ENCODE measurements at regions not wholly inside any gene's neighbourhood (a gene's known extent, or its start where the extent isn't known, plus 50 kb on each side); places are given as distances from the start of the nearest gene placed in this dataset.
"Not testable (repeated sequence)": the region's sequence is repeated elsewhere in the genome, so short reads cannot be mapped to it uniquely, and the experiment has no call there.

GRCh38 chr4:66465111-66465510, 794.8 kb upstream of the EPHA5 start:
- no peak for TF ChIP-seq CTCF (conservative IDR thresholded peaks at IDR 0.05)
- Mint-ChIP-seq H3K36me3 (ENCODE audit: low read depth) (no peaks in the 10 kb centered on the region), H3K4me3 (no peak overlapping the region), H3K27ac (ENCODE audit: unreplicated experiment) (no peak overlapping the region), H3K9me3 (peaks cover 3% of the 10 kb centered on the region), H3K4me1 (no peaks in the 10 kb centered on the region), H3K27me3 (ENCODE audit: low read depth) (no peaks in the 10 kb centered on the region)
- no peak for DNase-seq (ENCODE audit: low read depth, low spot score)

GRCh38 chr4:66462890-66463289, 792.6 kb upstream of the EPHA5 start:
- not testable (repeated sequence) for H3K27me3 Mint-ChIP-seq (ENCODE audit: low read depth); H3K9me3 Mint-ChIP-seq; H3K4me3 Mint-ChIP-seq; H3K36me3 Mint-ChIP-seq (ENCODE audit: low read depth); H3K4me1 Mint-ChIP-seq; H3K27ac Mint-ChIP-seq (ENCODE audit: unreplicated experiment); DNase-seq (ENCODE audit: low read depth, low spot score)

- TF ChIP-seq CTCF (conservative IDR thresholded peaks at IDR 0.05) = no peak
- peaks cover under 1% of the 10 kb centered on the region for H3K9me3 Mint-ChIP-seq
- H3K4me3 Mint-ChIP-seq = no peak overlapping the region
- H3K27ac Mint-ChIP-seq (ENCODE audit: unreplicated experiment) = no peak overlapping the region
- H3K27me3 Mint-ChIP-seq (ENCODE audit: low read depth) = no peaks in the 10 kb centered on the region
- no peaks in the 10 kb centered on the region for H3K4me1 Mint-ChIP-seq
- peaks cover 1% of the 10 kb centered on the region for H3K36me3 Mint-ChIP-seq (ENCODE audit: low read depth)
- no peak for DNase-seq (ENCODE audit: low read depth, low spot score)
Observed at GRCh38 chr4:66451741-66452140, 781.5 kb upstream of the EPHA5 start.

- H3K27me3 Mint-ChIP-seq (ENCODE audit: low read depth) = no peaks in the 10 kb centered on the region
- H3K9me3 Mint-ChIP-seq = no peaks in the 10 kb centered on the region
- no peak for TF ChIP-seq CTCF (conservative IDR thresholded peaks at IDR 0.05)
- peaks cover 5% of the 10 kb centered on the region for H3K4me1 Mint-ChIP-seq
- H3K27ac Mint-ChIP-seq (ENCODE audit: unreplicated experiment) = no peak overlapping the region
- H3K4me3 Mint-ChIP-seq = no peak overlapping the region
- no peak for DNase-seq (ENCODE audit: low read depth, low spot score)
- H3K36me3 Mint-ChIP-seq (ENCODE audit: low read depth) = no peaks in the 10 kb centered on the region
Observed at GRCh38 chr4:66443008-66443407, 772.7 kb upstream of the EPHA5 start.

GRCh38 chr4:66439508-66439907, 769.2 kb upstream of the EPHA5 start:
- no peak for DNase-seq (ENCODE audit: low read depth, low spot score)
- no peaks in the 10 kb centered on the region for H3K36me3 Mint-ChIP-seq (ENCODE audit: low read depth)
- no peak overlapping the region for H3K4me3 Mint-ChIP-seq
- no peaks in the 10 kb centered on the region for H3K27me3 Mint-ChIP-seq (ENCODE audit: low read depth)
- no peak overlapping the region for H3K27ac Mint-ChIP-seq (ENCODE audit: unreplicated experiment)
- TF ChIP-seq CTCF (conservative IDR thresholded peaks at IDR 0.05) = no peak
- peaks cover 5% of the 10 kb centered on the region for H3K4me1 Mint-ChIP-seq
- peaks cover 2% of the 10 kb centered on the region for H3K9me3 Mint-ChIP-seq

GRCh38 chr4:66433706-66434105, 763.4 kb upstream of the EPHA5 start:
- no peak overlapping the region for H3K27ac Mint-ChIP-seq (ENCODE audit: unreplicated experiment)
- TF ChIP-seq CTCF (conservative IDR thresholded peaks at IDR 0.05) = no peak
- H3K4me1 Mint-ChIP-seq = no peaks in the 10 kb centered on the region
- H3K27me3 Mint-ChIP-seq (ENCODE audit: low read depth) = no peaks in the 10 kb centered on the region
- H3K4me3 Mint-ChIP-seq = no peak overlapping the region
- DNase-seq (ENCODE audit: low read depth, low spot score) = no peak
- H3K36me3 Mint-ChIP-seq (ENCODE audit: low read depth) = no peaks in the 10 kb centered on the region
- peaks cover 5% of the 10 kb centered on the region for H3K9me3 Mint-ChIP-seq
